GM23338 (cell line): ENCODE measurements at regions not wholly inside any gene's neighbourhood (a gene's known extent, or its start where the extent isn't known, plus 50 kb on each side); places are given as distances from the start of the nearest gene placed in this dataset.

Experiments used
- CREB1 ChIP-seq: fragments of 250-450 bp; sonication (Bioruptor Pico); IDR thresholded peaks from 2 replicates; pipeline ENCODE4 v1.5.0; 2020; ENCODE audit warnings: low read depth, mild to moderate bottlenecking, moderate library complexity
- EZH2 ChIP-seq: fragments of 200-600 bp; sonication (generic); IDR thresholded peaks from one replicate; pipeline ENCODE4 v1.8.0; 2017; ENCODE audit warnings: antibody characterized with exemption, mild to moderate bottlenecking, low read depth; ENCODE audit not compliant: unreplicated experiment
- EZH2phosphoT487 ChIP-seq: fragments of 200-600 bp; sonication (generic); IDR thresholded peaks from one replicate; pipeline ENCODE4 v1.8.1; 2018; ENCODE audit warnings: antibody characterized with exemption; ENCODE audit not compliant: unreplicated experiment
- POLR2AphosphoS5 ChIP-seq: IDR thresholded peaks from 2 replicates; pipeline ENCODE4 v1.6.1; 2016; ENCODE audit warnings: antibody characterized with exemption, low read depth
- REST ChIP-seq: IDR thresholded peaks from one replicate; pipeline ENCODE4 v1.6.1; 2018; ENCODE audit warnings: antibody characterized with exemption; ENCODE audit not compliant: unreplicated experiment
- STAT1 ChIP-seq: IDR thresholded peaks from one replicate; pipeline ENCODE4 v1.6.1; 2016; ENCODE audit warnings: antibody characterized with exemption; ENCODE audit not compliant: unreplicated experiment
- TF ChIP-seq, protein P1 (sequence below), 2 experiments: fragments of 200-600 bp in 1 of 2; sonication (generic) in 1 of 2; conservative IDR thresholded peaks; 2 replicates each; pipeline versions ENCODE4 v1.5.1 to v1.6.1; 2016 to 2017; ENCODE audit warnings: antibody characterized with exemption in 2 of 2, low read depth in 2 of 2, mild to moderate bottlenecking in 2 of 2, moderate library complexity in 1 of 2

DNA sequence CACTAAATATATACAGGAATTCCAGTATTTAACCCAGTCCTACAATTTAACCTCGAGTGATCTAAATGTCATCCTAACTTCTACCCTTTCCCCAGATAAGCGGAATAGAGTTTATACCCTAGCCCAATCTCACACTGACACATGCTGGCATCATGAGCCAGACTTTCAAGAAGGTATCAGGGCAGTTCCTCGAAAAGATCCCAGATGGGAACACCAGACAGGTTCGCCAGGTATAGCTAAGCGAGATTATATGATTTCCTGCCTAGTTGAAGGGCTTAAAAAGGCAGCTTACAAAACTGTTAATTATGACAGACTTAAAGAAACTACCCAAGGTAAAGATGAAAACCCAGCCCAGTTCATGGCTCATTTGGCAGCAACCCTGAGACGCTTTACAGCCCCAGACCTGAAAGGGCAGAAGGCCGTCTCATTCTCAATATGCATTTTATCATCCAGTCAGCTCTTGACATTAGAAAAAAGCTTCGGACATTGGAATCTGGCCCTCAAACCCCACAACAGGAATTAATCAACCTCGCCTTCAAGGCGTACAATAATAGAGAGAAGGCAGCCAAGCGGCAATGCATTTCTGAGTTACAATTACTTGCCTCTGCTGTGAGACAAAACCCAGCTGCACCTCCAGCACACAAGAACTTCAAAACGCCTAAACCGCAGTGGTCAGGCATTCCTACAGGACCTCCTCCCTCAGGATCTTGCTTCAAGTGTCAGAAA lies 668.2 kb upstream of the PKDCC start:
- TF ChIP-seq, protein P1, sequence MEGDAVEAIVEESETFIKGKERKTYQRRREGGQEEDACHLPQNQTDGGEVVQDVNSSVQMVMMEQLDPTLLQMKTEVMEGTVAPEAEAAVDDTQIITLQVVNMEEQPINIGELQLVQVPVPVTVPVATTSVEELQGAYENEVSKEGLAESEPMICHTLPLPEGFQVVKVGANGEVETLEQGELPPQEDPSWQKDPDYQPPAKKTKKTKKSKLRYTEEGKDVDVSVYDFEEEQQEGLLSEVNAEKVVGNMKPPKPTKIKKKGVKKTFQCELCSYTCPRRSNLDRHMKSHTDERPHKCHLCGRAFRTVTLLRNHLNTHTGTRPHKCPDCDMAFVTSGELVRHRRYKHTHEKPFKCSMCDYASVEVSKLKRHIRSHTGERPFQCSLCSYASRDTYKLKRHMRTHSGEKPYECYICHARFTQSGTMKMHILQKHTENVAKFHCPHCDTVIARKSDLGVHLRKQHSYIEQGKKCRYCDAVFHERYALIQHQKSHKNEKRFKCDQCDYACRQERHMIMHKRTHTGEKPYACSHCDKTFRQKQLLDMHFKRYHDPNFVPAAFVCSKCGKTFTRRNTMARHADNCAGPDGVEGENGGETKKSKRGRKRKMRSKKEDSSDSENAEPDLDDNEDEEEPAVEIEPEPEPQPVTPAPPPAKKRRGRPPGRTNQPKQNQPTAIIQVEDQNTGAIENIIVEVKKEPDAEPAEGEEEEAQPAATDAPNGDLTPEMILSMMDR (conservative IDR thresholded peaks at IDR 0.05; ENCODE audit: low read depth in 2 of 2): no peak
- TF ChIP-seq CREB1: no peak
- TF ChIP-seq REST: no peak
- no peak for TF ChIP-seq POLR2AphosphoS5
- TF ChIP-seq EZH2: no peak
- TF ChIP-seq EZH2phosphoT487: no peak
- TF ChIP-seq STAT1: no peak
